RWPE1 (cell line): ENCODE measurements at regions not wholly inside any gene's neighbourhood (a gene's known extent, or its start where the extent isn't known, plus 50 kb on each side); places are given as distances from the start of the nearest gene placed in this dataset.
"Not testable (repeated sequence)": the region's sequence is repeated elsewhere in the genome, so short reads cannot be mapped to it uniquely, and the experiment has no call there.

ENCODE experiments used
- CTCF ChIA-PET: fragments of 350-600 bp; sonication (Branson Sonifier 250); formaldehyde crosslinking; extraction: SDS; loops from one replicate; lab custom pipeline; 2021; lab: Yijun Ruan, JAX
- POLR2A ChIA-PET: fragments of 400-600 bp; formaldehyde crosslinking; extraction: SDS; loops from one replicate; lab custom pipeline; 2020; ENCODE audit warnings: antibody characterized with exemption; ENCODE audit not compliant: low non-redundant PET; lab: Yijun Ruan, JAX
- DNase-seq: peaks from one replicate; pipeline ENCODE4 v3.0.0; 2012; ENCODE audit warnings: low spot score
- H3K27ac ChIP-seq: fragments of 450-650 bp; 2 replicates; pipeline ENCODE4 v1.5.1; 2017
- TF ChIP-seq, protein P1 (sequence below): fragments of 450-650 bp; conservative IDR thresholded peaks from 2 replicates; pipeline ENCODE4 v1.5.1; 2017; ENCODE audit warnings: low read depth, mild to moderate bottlenecking

DNA sequence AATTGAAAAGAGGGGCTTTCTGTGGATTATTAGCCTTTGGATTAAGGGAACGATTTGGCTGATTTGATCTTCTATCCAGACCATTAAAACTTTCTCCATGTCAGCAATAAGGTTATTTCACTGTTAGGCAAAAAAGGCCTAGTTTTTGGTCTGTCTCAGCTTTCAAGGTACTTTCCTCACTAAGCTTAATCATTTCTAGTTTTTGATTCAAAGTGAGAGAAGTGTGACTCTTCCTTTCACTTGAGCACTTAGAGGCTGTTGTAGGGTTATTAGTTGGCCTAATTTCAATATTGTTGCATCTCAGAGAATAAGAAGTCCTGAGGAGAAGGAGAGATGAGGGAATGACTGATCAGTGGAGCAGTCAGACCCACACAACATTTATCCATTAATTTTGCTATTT, 596.0 kb upstream of the TPK1 start:
- ChIA-PET CTCF (no interaction called here), POLR2A (no interaction called here)
- H3K27ac ChIP-seq: no peak overlapping the region
- DNase-seq: no peak
- TF ChIP-seq, protein P1, sequence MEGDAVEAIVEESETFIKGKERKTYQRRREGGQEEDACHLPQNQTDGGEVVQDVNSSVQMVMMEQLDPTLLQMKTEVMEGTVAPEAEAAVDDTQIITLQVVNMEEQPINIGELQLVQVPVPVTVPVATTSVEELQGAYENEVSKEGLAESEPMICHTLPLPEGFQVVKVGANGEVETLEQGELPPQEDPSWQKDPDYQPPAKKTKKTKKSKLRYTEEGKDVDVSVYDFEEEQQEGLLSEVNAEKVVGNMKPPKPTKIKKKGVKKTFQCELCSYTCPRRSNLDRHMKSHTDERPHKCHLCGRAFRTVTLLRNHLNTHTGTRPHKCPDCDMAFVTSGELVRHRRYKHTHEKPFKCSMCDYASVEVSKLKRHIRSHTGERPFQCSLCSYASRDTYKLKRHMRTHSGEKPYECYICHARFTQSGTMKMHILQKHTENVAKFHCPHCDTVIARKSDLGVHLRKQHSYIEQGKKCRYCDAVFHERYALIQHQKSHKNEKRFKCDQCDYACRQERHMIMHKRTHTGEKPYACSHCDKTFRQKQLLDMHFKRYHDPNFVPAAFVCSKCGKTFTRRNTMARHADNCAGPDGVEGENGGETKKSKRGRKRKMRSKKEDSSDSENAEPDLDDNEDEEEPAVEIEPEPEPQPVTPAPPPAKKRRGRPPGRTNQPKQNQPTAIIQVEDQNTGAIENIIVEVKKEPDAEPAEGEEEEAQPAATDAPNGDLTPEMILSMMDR: no peak

DNA sequence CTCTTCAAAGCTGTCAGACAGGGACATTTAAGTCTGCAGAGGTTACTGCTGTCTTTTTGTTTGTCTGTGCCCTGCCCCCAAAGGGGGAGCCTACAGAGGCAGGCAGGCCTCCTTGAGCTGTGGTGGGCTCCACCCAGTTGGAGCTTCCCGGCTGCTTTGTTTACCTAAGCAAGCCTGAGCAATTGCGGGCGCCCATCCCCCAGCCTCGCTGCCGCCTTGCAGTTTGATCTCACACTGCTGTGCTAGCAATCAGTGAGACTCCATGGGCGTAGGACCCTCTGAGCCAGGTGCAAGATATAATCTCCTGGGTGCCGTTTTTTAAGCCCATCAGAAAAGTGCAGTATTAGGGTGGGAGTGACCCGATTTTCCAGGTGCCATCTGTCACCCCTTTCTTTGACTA, 582.6 kb upstream of the TPK1 start:
- POLR2A ChIA-PET, H3K27ac ChIP-seq, CTCF ChIA-PET, DNase-seq: not testable (repeated sequence)

DNA sequence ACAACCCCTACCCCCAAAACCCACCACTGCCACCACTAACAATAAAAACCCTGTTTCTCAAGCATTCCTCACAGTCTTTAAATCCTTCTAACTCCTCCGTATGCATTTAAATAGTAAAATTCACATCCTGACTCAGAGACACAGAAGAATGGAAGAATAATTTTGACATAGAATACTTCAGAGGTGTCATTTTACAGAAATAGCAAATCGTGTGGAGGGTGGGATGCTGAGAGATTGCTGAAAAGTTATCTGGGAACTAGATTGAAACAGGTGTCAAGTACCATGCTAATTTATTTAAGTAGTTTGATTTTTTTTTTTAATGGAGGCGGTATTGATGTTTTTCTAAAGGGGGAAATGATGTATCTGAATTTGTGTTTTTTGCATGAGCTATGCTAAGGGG, 575.2 kb upstream of the TPK1 start:
- DNase-seq: no peak
- no peak overlapping the region for H3K27ac ChIP-seq
- CTCF ChIA-PET: interaction anchor here (0.6 kb wide), 1 partner anchor 1307 kb away, joined by 3 read pairs; no protein-coding TSS in a partner anchor
- POLR2A ChIA-PET: no interaction called here
- TF ChIP-seq, protein P1: no peak

DNA sequence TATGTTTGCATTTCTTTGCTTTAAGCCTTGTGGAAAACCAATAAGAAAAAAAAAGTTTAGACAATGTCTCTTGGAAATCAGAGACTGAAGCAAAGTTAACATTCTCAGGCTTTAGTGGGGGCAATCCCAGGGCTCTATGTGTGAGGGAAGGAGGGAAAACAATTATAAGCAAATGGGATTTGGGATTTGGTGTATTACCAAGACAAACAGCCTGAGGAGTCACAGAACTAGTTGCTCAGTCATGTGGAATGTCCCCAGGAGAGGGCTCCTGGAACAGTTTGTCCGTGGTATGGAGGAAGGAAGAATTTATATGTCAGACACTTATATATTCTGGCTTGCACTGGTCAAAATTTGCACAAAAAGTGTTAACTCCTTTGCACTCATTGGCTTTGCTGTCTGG, 562.9 kb upstream of the TPK1 start:
- no peak for DNase-seq
- H3K27ac ChIP-seq: no peak overlapping the region
- TF ChIP-seq, protein P1: no peak
- ChIA-PET CTCF (no interaction called here), POLR2A (no interaction called here)

DNA sequence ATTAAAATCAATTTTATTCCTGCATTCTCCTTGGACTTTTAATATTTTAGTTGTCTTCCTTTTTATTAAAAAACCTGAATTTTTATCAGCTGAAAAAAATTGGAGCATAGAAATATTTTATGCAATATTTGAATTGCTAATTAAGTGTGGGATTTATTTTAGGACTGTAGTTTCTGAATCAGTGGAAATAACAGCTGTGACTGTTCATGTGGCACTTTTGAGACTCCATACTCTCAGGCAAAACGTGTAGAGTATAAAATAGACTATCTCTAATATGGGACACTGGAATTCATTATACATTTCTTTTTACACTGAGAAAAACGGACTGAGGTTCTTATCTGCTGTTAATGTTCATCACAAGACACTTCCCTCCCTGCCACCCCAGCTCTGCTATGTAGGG, 558.3 kb upstream of the TPK1 start:
- DNase-seq: no peak
- TF ChIP-seq, protein P1: no peak
- no peak overlapping the region for H3K27ac ChIP-seq
- POLR2A ChIA-PET: no interaction called here
- CTCF ChIA-PET: no interaction called here

DNA sequence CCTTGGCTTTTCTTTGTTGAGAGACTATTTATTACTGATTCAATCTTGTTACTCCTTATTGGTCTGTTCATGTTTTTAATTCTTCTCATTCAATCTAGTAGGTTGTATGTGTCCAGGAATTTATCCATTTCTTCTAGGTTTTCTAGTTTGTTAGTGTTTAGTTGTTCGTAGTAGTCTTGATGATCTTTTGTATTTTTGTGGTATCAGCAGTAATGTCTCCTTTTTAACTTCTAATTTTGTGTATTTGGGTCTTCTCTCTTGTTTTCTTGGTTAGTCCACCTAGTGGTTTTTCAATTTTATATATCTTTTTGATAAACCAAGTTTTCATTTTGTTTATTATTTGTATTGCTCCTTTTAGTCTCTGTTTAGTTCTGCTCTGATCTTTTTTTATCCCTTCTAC, 546.9 kb upstream of the TPK1 start:
- H3K27ac ChIP-seq: no peak overlapping the region
- TF ChIP-seq, protein P1: no peak
- DNase-seq: no peak
- ChIA-PET CTCF (no interaction called here), POLR2A (no interaction called here)

DNA sequence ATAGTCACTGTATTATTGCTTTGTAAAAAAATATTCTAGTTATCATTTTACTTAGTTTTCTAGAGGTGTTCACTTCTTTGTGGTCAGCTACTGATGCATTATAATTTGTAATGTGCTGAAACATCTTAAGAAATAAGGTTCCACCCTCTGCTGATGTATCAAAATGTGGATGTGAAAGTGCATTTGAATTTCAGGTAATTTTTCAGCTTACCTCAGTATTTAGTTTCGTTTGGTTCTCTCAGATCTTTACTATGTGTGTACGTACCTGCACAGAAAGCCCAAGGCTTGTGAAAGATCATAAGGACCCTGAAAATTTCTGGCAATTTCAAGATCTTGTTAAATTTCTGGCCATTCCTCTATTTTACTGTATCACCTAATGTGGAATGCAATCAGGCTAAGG, 542.3 kb upstream of the TPK1 start:
- no peak overlapping the region for H3K27ac ChIP-seq
- TF ChIP-seq, protein P1: no peak
- CTCF ChIA-PET: no interaction called here
- no peak for DNase-seq
- POLR2A ChIA-PET: no interaction called here
